H1 (cell line): ENCODE measurements at regions not wholly inside any gene's neighbourhood (a gene's known extent, or its start where the extent isn't known, plus 50 kb on each side); places are given as distances from the start of the nearest gene placed in this dataset.

ENCODE experiments used
- CTCF ChIA-PET: fragments of 300-600 bp; sonication (Branson Sonifier 250); formaldehyde crosslinking; loops from one replicate; lab custom pipeline; 2021; ENCODE audit not compliant: partially characterized antibody; lab: Charles Lee
- POLR2A ChIA-PET: fragments of 300-600 bp; sonication (Branson Sonifier 250); formaldehyde crosslinking; loops from one replicate; lab custom pipeline; 2021; ENCODE audit warnings: inconsistent platforms; ENCODE audit not compliant: partially characterized antibody; lab: Charles Lee
- DNase-seq, 2 experiments: peaks; one replicate each; pipeline versions ENCODE4 v3.0.0 to v3.0.0-alpha.2; 2010 to 2022; ENCODE audit warnings: low spot score in 2 of 2, low read depth in 1 of 2, mixed read lengths in 1 of 2
- FAIRE-seq: peaks from 2 replicates; lab custom pipeline; 2011; peaks lifted over from hg19 to GRCh38; lab: Jason Lieb, UNC
- H2AFZ ChIP-seq: 2 replicates; pipeline ENCODE4 v1.8.1; 2012; ENCODE audit warnings: low read length, inconsistent platforms
- H2AK5ac ChIP-seq: 2 replicates; pipeline ENCODE4 v1.6.1; 2013; ENCODE audit warnings: low read depth, low read length
- H2BK120ac ChIP-seq: replicated peaks from 2 replicates; pipeline ENCODE3; 2013; ENCODE audit warnings: low read depth, low read length, inconsistent platforms
- H2BK12ac ChIP-seq: 2 replicates; pipeline ENCODE4 v1.6.1; 2013; ENCODE audit warnings: low read depth, low read length
- H2BK15ac ChIP-seq: 2 replicates; pipeline ENCODE4 v1.6.1; 2013; ENCODE audit warnings: low read length
- H2BK20ac ChIP-seq: 2 replicates; pipeline ENCODE4 v1.6.1; 2013; ENCODE audit warnings: low read length
- H2BK5ac ChIP-seq: 2 replicates; pipeline ENCODE4 v1.6.1; 2013; ENCODE audit warnings: low read depth, low read length
- H3K14ac ChIP-seq: 2 replicates; pipeline ENCODE4 v1.6.1; 2013; ENCODE audit warnings: inconsistent platforms; ENCODE audit not compliant: insufficient read length
- H3K18ac ChIP-seq: 2 replicates; pipeline ENCODE4 v1.6.1; 2013; ENCODE audit warnings: low read length; ENCODE audit errors: extremely low read depth
- H3K23ac ChIP-seq: 2 replicates; pipeline ENCODE4 v1.6.1; 2013; ENCODE audit warnings: inconsistent platforms; ENCODE audit not compliant: insufficient read length
- H3K23me2 ChIP-seq: 2 replicates; pipeline ENCODE4 v1.6.1; 2013; ENCODE audit warnings: low read depth, low read length
- H3K27ac ChIP-seq: 2 replicates; pipeline ENCODE4 v1.6.1; 2011; ENCODE audit warnings: low read depth, low read length, inconsistent platforms
- H3K27me3 ChIP-seq, 4 experiments: replicated peaks in 1 of 4; 1 replicate in 1 of 4; 2 replicates in 3 of 4; pipeline versions ENCODE4 v1.6.1 to v1.8.1; 2011 to 2013; ENCODE audit warnings: low read length in 3 of 4, mild to moderate bottlenecking in 3 of 4, inconsistent platforms in 2 of 4, mixed read lengths in 2 of 4, moderate library complexity in 1 of 4; ENCODE audit not compliant: control insufficient read depth in 3 of 4, insufficient read depth in 3 of 4; ENCODE audit errors: extremely low read depth in 1 of 4
- H3K36me3 ChIP-seq, 4 experiments: 2 replicates each; pipeline versions ENCODE4 v1.6.1 to v1.8.1; 2011 to 2013; ENCODE audit warnings: mild to moderate bottlenecking in 4 of 4, low read length in 3 of 4, moderate library complexity in 2 of 4, control low read depth in 1 of 4, inconsistent platforms in 1 of 4; ENCODE audit not compliant: insufficient read depth in 4 of 4, control insufficient read depth in 2 of 4
- H3K4ac ChIP-seq: replicated peaks from 2 replicates; pipeline ENCODE3; 2013; ENCODE audit warnings: low read length, low read depth, mixed read lengths, inconsistent platforms; ENCODE audit not compliant: insufficient read length
- H3K4me1 ChIP-seq, 4 experiments: replicated peaks in 1 of 4; 1 replicate in 1 of 4; 2 replicates in 3 of 4; pipeline versions ENCODE4 v1.6.1 to v1.8.1; 2011 to 2013; ENCODE audit warnings: low read length in 3 of 4, inconsistent platforms in 2 of 4, mixed read lengths in 1 of 4; ENCODE audit not compliant: insufficient read depth in 4 of 4, control insufficient read depth in 3 of 4
- H3K4me2 ChIP-seq, 2 experiments: 2 replicates each; pipeline versions ENCODE4 v1.6.1 to v1.8.1; 2011 to 2013; ENCODE audit warnings: low read depth in 2 of 2, low read length in 2 of 2, control low read depth in 1 of 2, inconsistent platforms in 1 of 2, mild to moderate bottlenecking in 1 of 2; ENCODE audit not compliant: insufficient read depth in 1 of 2
- H3K4me3 ChIP-seq, 4 experiments: fragments of 200-600, 300-600 bp in 1 of 4; sonication (generic), shearing (Covaris generic), sonication (Bioruptor Twin) in 1 of 4; 2 replicates each; pipeline versions ENCODE4 v1.5.1 to v1.8.1; 2011 to 2016; ENCODE audit warnings: low read length in 4 of 4, low read depth in 3 of 4, control low read depth in 2 of 4, inconsistent platforms in 2 of 4, mild to moderate bottlenecking in 2 of 4, mixed read lengths in 1 of 4, moderate library complexity in 1 of 4; ENCODE audit not compliant: insufficient read depth in 2 of 4; ENCODE audit errors: extremely low read depth in 1 of 4
- H3K56ac ChIP-seq: replicated peaks from 2 replicates; pipeline ENCODE3; 2013; ENCODE audit warnings: low read depth, mild to moderate bottlenecking, mixed read lengths, low read length, inconsistent platforms; ENCODE audit not compliant: insufficient read length
- H3K79me1 ChIP-seq: 2 replicates; pipeline ENCODE4 v1.6.1; 2013; ENCODE audit warnings: low read depth, low read length, control low read depth
- H3K79me2 ChIP-seq, 2 experiments: 2 replicates each; pipeline versions ENCODE4 v1.6.1 to v1.8.1; 2012 to 2013; ENCODE audit warnings: low read length in 2 of 2, mild to moderate bottlenecking in 2 of 2, inconsistent platforms in 1 of 2; ENCODE audit not compliant: insufficient read depth in 2 of 2, control insufficient read depth in 1 of 2
- H3K9ac ChIP-seq, 4 experiments: replicated peaks in 1 of 4; 1 replicate in 1 of 4; 2 replicates in 3 of 4; pipeline versions ENCODE4 v1.6.1 to v1.8.1; 2011 to 2013; ENCODE audit warnings: low read depth in 3 of 4, low read length in 3 of 4, control low read depth in 2 of 4, mild to moderate bottlenecking in 2 of 4, moderate library complexity in 2 of 4, inconsistent platforms in 1 of 4; ENCODE audit errors: extremely low read depth in 1 of 4
- H3K9me3 ChIP-seq, 2 experiments: 2 replicates each; pipeline versions ENCODE4 v1.6.1 to v1.8.1; 2012 to 2013; ENCODE audit warnings: mild to moderate bottlenecking in 2 of 2, moderate library complexity in 2 of 2, control low read depth in 1 of 2, inconsistent platforms in 1 of 2, low read depth in 1 of 2, low read length in 1 of 2, mixed read lengths in 1 of 2; ENCODE audit not compliant: insufficient read depth in 2 of 2
- H4K20me1 ChIP-seq, 2 experiments: replicated peaks in 1 of 2; 2 replicates each; pipeline versions ENCODE3 to v1.8.1; 2011 to 2013; ENCODE audit warnings: inconsistent platforms in 2 of 2, low read length in 2 of 2, mild to moderate bottlenecking in 1 of 2; ENCODE audit not compliant: insufficient read depth in 2 of 2, control insufficient read depth in 1 of 2
- H4K5ac ChIP-seq: 2 replicates; pipeline ENCODE4 v1.6.1; 2013; ENCODE audit warnings: low read length, low read depth, mixed read lengths, inconsistent platforms; ENCODE audit not compliant: insufficient read length
- H4K8ac ChIP-seq: 2 replicates; pipeline ENCODE4 v1.8.0; 2013; ENCODE audit warnings: mild to moderate bottlenecking, moderate library complexity, low read length, inconsistent platforms; ENCODE audit not compliant: insufficient read depth; ENCODE audit errors: extremely low read depth
- H4K91ac ChIP-seq: replicated peaks from 2 replicates; pipeline ENCODE3; 2013; ENCODE audit warnings: low read length, mixed read lengths, inconsistent platforms; ENCODE audit not compliant: insufficient read length
- BACH1 ChIP-seq: IDR thresholded peaks from 2 replicates; pipeline ENCODE4 v1.6.1; 2012; ENCODE audit warnings: low read length, improper control_type of control experiment
- CBX5 ChIP-seq: fragments of 300-800, 300-1000 bp; sonication (generic); IDR thresholded peaks from 2 replicates; pipeline ENCODE4 v1.7.1; 2016; ENCODE audit warnings: antibody characterized with exemption, low read length, low read depth
- CREB1 ChIP-seq: IDR thresholded peaks from 2 replicates; pipeline ENCODE4 v1.6.1; 2012; ENCODE audit warnings: inconsistent platforms
- GTF2F1 ChIP-seq: IDR thresholded peaks from 2 replicates; pipeline ENCODE4 v1.6.1; 2012; ENCODE audit warnings: low read depth, low read length, improper control_type of control experiment, borderline replicate concordance
- RXRA ChIP-seq: IDR thresholded peaks from 2 replicates; pipeline ENCODE4 v1.6.1; 2011; ENCODE audit warnings: low read depth, mild to moderate bottlenecking, low read length, moderate library complexity; ENCODE audit not compliant: insufficient read depth
- SUZ12 ChIP-seq: fragments of 200-600 bp; sonication (generic); IDR thresholded peaks from 2 replicates; pipeline ENCODE4 v1.6.1; 2012; ENCODE audit warnings: mild to moderate bottlenecking, inconsistent platforms, low read length, moderate library complexity, mixed read lengths
- WGBS, 2 experiments: shearing (Covaris generic) in 1 of 2; methylation state at CpG; one replicate each; pipeline versions ENCODE4 v1.1.6 to v1.1.7; 2013 to 2015; ENCODE audit warnings: low lambda C conversion rate in 2 of 2, mixed read lengths in 2 of 2, inconsistent platforms in 1 of 2, low coverage in 1 of 2, missing lambda C conversion rate in 1 of 2; ENCODE audit not compliant: insufficient replicate concordance in 2 of 2, insufficient coverage in 1 of 2, insufficient read length in 1 of 2; ENCODE audit errors: extremely low coverage in 1 of 2, missing lambda C conversion rate in 1 of 2; 5-methylcytosine and 5-hydroxymethylcytosine counted together

DNA sequence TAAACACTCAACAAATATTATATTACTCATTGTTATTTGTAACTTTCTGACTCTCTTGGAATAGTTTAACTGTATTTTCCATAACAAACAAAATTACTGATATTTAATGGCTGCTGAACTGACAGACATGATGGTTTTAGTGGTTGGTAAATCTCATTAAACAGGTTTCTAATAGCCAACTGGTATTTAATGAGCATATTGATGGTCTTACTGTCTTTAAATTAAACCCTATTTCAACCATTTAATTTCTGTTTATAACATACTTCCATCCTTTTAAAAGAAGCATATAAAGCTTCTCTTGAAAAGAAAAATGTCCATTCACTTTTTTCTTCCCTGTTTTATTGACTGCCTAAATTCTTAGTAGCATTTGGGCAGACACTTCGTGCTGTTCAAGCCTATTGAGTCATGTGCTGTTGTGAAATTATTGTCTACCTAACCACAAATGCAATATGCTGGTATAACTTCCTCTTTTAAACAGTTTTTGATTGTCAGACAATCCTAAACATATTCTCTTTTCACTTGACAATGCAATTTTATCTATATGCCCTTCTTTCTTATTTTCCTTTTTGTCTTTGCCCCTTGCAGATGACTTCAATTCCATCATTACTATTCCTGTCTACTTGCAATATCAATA lies 163.9 kb upstream of the SLC7A11 start:
- no peak overlapping the region for H4K8ac ChIP-seq
- DNase-seq (no peak), FAIRE-seq (no peak)
- H4K20me1 ChIP-seq = no peaks in the 10 kb centered on the region
- H3K9ac ChIP-seq = no peak overlapping the region
- no peak overlapping the region for H3K27ac ChIP-seq
- no peak overlapping the region for H4K91ac ChIP-seq
- no peak overlapping the region for H2AK5ac ChIP-seq
- no peaks in the 10 kb centered on the region for H3K23me2 ChIP-seq
- no peaks in the 10 kb centered on the region for H3K9me3 ChIP-seq
- ChIA-PET CTCF (interaction anchor here (1.5 kb wide), 1 partner anchor 9 kb away, joined by 4 read pairs; no protein-coding TSS in a partner anchor), POLR2A (no interaction called here)
- H2BK15ac ChIP-seq = no peak overlapping the region
- no peak overlapping the region for H2BK20ac ChIP-seq
- H3K23ac ChIP-seq = no peak overlapping the region
- H3K79me2 ChIP-seq = no peaks in the 10 kb centered on the region
- no peak overlapping the region for H3K4me3 ChIP-seq
- no peak overlapping the region for H3K56ac ChIP-seq
- no peaks in the 10 kb centered on the region for H3K36me3 ChIP-seq
- no peaks in the 10 kb centered on the region; a peak in 1 of 7 replicates for H3K4me1 ChIP-seq
- H2AFZ ChIP-seq = no peak overlapping the region
- no peak overlapping the region for H3K4me2 ChIP-seq
- H2BK12ac ChIP-seq = no peak overlapping the region
- H3K4ac ChIP-seq = no peak overlapping the region
- 82% methylated on average over 1 of the region's 1 CpG; no CpG with 5 or more reads in 1 of the 2 experiments for WGBS, 2 experiments
- H2BK5ac ChIP-seq = no peak overlapping the region
- no peaks in the 10 kb centered on the region; a peak in 2 of 7 replicates for H3K27me3 ChIP-seq
- TF ChIP-seq BACH1 = no peak
- no peak for TF ChIP-seq SUZ12
- no peak for TF ChIP-seq RXRA
- TF ChIP-seq CREB1 = no peak
- no peak for TF ChIP-seq GTF2F1
- TF ChIP-seq CBX5 = no peak
- H3K14ac ChIP-seq = no peak overlapping the region
- H2BK120ac ChIP-seq = no peak overlapping the region
- H3K79me1 ChIP-seq = no peaks in the 10 kb centered on the region
- no peak overlapping the region for H4K5ac ChIP-seq
- H3K18ac ChIP-seq = no peak overlapping the region
